HCT116 (cell line): ENCODE measurements at regions not wholly inside any gene's neighbourhood (a gene's known extent, or its start where the extent isn't known, plus 50 kb on each side); places are given as distances from the start of the nearest gene placed in this dataset.
"Not testable (repeated sequence)": the region's sequence is repeated elsewhere in the genome, so short reads cannot be mapped to it uniquely, and the experiment has no call there.

ENCODE experiments used
- EGR1 ChIP-seq: IDR thresholded peaks from 2 replicates; pipeline ENCODE4 v1.6.1; 2012; ENCODE audit warnings: low read depth
- EZH2 ChIP-seq: fragments of 200-600 bp; sonication (generic); IDR thresholded peaks from 2 replicates; pipeline ENCODE4 v1.6.1; 2017; ENCODE audit warnings: antibody characterized with exemption, mixed run types
- POLR2A ChIP-seq: IDR thresholded peaks from 2 replicates; pipeline ENCODE4 v1.7.0; 2011; ENCODE audit warnings: borderline replicate concordance; ENCODE audit not compliant: insufficient read depth, insufficient read length; ENCODE audit errors: extremely low read depth
- TF ChIP-seq, protein P1 (sequence below), 3 experiments: fragments of 200-600 bp in 1 of 3; sonication (generic) in 1 of 3; IDR thresholded peaks in 2 of 3; conservative IDR thresholded peaks in 1 of 3; 2 replicates each; pipeline ENCODE4 v1.5.1; 2012 to 2017; ENCODE audit warnings: low read depth in 2 of 3, low read length in 2 of 3, antibody characterized with exemption in 1 of 3, borderline replicate concordance in 1 of 3, control low read depth in 1 of 3, mild to moderate bottlenecking in 1 of 3, mixed read lengths in 1 of 3, mixed run types in 1 of 3, moderate library complexity in 1 of 3; ENCODE audit not compliant: insufficient read depth in 1 of 3

DNA sequence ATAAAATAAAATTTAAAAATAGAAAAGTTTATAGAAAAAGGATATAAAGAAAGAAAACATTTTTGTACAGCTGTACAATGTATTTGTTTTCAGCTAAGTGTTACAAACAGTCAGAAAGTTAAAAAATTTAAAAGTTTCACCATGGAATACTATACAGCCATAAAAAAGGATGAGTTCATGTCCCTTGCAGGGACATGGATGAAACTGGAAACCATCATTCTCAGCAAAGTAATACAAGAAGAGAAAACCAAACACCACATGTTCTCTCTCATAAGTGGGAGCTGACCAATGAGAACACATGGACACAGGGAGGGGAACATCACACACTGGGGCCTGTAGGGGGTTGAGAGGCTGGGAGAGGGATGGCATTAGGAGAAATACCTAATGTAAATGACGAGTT lies 229.9 kb upstream of the MCHR2 start:
- not testable (repeated sequence) for TF ChIP-seq EGR1, POLR2A, EZH2
- TF ChIP-seq, protein P1, sequence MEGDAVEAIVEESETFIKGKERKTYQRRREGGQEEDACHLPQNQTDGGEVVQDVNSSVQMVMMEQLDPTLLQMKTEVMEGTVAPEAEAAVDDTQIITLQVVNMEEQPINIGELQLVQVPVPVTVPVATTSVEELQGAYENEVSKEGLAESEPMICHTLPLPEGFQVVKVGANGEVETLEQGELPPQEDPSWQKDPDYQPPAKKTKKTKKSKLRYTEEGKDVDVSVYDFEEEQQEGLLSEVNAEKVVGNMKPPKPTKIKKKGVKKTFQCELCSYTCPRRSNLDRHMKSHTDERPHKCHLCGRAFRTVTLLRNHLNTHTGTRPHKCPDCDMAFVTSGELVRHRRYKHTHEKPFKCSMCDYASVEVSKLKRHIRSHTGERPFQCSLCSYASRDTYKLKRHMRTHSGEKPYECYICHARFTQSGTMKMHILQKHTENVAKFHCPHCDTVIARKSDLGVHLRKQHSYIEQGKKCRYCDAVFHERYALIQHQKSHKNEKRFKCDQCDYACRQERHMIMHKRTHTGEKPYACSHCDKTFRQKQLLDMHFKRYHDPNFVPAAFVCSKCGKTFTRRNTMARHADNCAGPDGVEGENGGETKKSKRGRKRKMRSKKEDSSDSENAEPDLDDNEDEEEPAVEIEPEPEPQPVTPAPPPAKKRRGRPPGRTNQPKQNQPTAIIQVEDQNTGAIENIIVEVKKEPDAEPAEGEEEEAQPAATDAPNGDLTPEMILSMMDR (IDR thresholded peaks at IDR 0.05 in 2 of 3, conservative IDR thresholded peaks at IDR 0.05 in 1 of 3; ENCODE audit: borderline replicate concordance in 1 of 3, insufficient read depth in 1 of 3, low read depth in 2 of 3, low read length in 2 of 3), result not testable (repeated sequence)
